GM21723 (cell line): ENCODE measurements at regions not wholly inside any gene's neighbourhood (a gene's known extent, or its start where the extent isn't known, plus 50 kb on each side); places are given as distances from the start of the nearest gene placed in this dataset.

Source experiments
- ATAC-seq: cut with Tn5 transposase; IDR thresholded peaks from one replicate; pipeline ENCODE4 v1.9.1; 2021; ENCODE audit warnings: mild to moderate bottlenecking, moderate library complexity; ENCODE audit not compliant: unreplicated experiment

- ATAC-seq, result no peak
These were observed 177.8 kb upstream of the GAP43 start for GRCh38 chr3:115445559-115445958.

- no peak for ATAC-seq
These were observed 174.5 kb upstream of the GAP43 start for GRCh38 chr3:115448851-115449250.

- no peak for ATAC-seq
These were observed 173.3 kb upstream of the GAP43 start for GRCh38 chr3:115450036-115450435.

GRCh38 chr3:115464036-115464435 is 159.3 kb upstream of the GAP43 start:
- ATAC-seq, result no peak

GRCh38 chr3:115469649-115470048 is 153.7 kb upstream of the GAP43 start:
- ATAC-seq, result no peak

GRCh38 chr3:115470254-115470653 is 153.1 kb upstream of the GAP43 start:
- ATAC-seq, result no peak

- ATAC-seq, result no peak
These were observed 147.9 kb upstream of the GAP43 start for GRCh38 chr3:115475178-115476041.

- no peak for ATAC-seq
These were observed 146.8 kb upstream of the GAP43 start for GRCh38 chr3:115476472-115476871.

GRCh38 chr3:115478359-115478758 is 145.0 kb upstream of the GAP43 start:
- ATAC-seq, result no peak

- no peak for ATAC-seq
These were observed 136.4 kb upstream of the GAP43 start for GRCh38 chr3:115486880-115487279.

- ATAC-seq, result no peak
These were observed 135.3 kb upstream of the GAP43 start for GRCh38 chr3:115487968-115488367.

GRCh38 chr3:115488409-115488808 is 134.9 kb upstream of the GAP43 start:
- ATAC-seq, result no peak

GRCh38 chr3:115494826-115495225 is 128.5 kb upstream of the GAP43 start:
- ATAC-seq, result no peak

GRCh38 chr3:115498421-115498820 is 124.9 kb upstream of the GAP43 start:
- no peak for ATAC-seq

- no peak for ATAC-seq
These were observed 124.4 kb upstream of the GAP43 start for GRCh38 chr3:115498898-115499297.

- ATAC-seq, result no peak
These were observed 123.6 kb upstream of the GAP43 start for GRCh38 chr3:115499666-115500065.

- no peak for ATAC-seq
These were observed 122.5 kb upstream of the GAP43 start for GRCh38 chr3:115500795-115501194.

- ATAC-seq, result no peak
These were observed 121.2 kb upstream of the GAP43 start for GRCh38 chr3:115502128-115502527.

- ATAC-seq, result no peak
These were observed 119.9 kb upstream of the GAP43 start for GRCh38 chr3:115503394-115503793.

GRCh38 chr3:115508562-115508961 is 114.7 kb upstream of the GAP43 start:
- ATAC-seq, result no peak

GRCh38 chr3:115512565-115513415 is 110.5 kb upstream of the GAP43 start:
- peak; percentile 51 for ATAC-seq

GRCh38 chr3:115513416-115513800 is 109.9 kb upstream of the GAP43 start:
- peak; percentile 24 for ATAC-seq
